ENCODE measurements at regions not wholly inside any gene's neighbourhood (a gene's known extent, or its start where the extent isn't known, plus 50 kb on each side); places are given as distances from the start of the nearest gene placed in this dataset.
"Not testable (repeated sequence)": the region's sequence is repeated elsewhere in the genome, so short reads cannot be mapped to it uniquely, and the experiment has no call there.

DNA sequence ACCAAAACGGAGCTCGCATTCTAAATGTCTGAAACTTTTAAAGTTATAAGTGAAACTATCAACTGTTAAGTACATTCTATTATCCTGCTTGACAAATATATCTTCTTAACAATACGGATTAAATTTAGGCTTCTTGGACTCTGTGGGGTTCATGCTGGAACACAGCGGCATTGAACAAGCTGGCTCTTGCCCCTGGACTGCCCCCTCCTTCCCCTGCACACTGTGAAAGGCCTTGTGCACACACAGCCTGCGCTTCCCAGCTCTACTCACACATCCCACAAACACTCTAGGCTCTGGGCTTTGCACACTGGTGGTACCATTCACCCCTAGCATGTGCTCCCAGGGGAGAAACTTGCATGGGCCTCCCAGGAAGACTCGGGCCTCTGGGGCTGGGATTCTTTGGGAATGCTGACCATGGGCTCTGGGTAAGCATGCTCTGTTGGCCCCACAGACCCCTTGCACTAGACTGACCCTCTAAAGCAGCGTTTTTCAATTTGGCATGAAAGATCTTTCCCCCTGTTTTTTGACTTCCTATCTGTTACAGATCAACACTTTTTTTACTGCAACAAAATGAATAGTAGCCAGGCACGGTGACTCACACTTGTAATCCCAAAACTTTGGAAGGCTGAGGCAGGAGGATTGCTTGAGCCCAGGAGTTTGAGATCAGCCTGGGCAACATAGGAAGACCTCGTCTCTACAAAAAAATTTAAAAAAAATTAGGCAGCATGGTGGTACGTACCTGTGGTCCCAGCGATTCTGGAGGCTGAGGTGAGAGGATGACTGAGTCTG lies 96.2 kb upstream of the CPM start:
- no peak for DNase-seq (ENCODE audit: low read depth in 2 of 2)

DNA sequence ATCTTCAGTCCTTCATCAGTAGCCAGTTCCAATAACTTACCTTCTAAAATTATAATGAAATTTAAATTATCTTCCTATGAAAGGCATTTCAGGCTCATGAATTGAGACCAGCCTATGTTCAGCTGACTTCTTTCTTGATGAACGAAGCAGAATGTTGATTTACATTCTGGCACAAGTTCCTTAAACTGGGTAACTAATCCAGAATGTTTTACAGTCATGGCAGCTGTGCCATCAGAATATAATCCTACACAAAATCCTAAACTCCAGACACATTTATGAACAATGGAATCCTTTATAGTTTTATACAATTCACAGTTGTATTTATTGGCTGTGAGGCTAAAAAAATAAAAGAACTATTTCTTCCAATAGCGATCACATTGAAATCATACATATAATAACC lies 97.3 kb upstream of the CPM start:
- DNase-seq (ENCODE audit: low read depth in 2 of 2): no peak

DNA sequence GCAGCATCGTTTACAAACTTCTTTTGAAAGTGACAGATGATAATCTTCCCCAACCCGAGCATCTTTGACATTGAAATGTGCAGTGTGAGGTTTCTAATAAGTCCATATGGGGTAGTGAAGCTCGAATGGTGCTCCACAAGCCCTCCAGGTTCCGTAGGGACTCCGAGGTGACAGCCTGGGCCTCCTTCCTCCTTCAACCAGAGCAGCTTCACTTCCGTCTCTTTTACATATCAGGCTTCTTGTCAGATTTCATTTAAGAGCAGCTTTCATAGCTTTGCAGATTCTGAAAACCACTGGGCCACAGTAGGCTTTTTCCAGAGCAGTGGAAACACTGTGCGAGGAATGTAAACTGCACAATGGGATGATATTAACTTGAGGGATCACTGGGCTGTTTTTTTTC lies 103.6 kb upstream of the CPM start:
- DNase-seq (ENCODE audit: low read depth in 2 of 2): no peak

DNA sequence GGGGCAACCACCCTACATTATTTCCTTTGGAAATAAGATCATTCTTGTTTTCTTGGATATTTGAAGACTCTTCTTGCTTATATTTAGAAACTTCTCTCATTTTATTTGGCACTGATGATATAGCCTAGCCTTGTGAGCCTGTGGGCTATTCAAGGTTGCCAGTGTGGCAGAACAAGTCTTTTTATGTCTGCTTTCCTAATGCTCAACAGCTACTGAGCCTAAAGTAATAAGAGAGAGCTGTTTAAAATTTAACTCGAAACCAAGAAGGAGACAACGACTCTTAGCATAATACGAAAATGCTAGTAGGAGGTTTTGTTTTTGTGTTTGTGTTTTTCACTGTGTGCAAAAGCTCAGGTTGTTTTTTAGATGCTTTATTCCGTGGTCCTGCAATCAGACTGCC lies 104.0 kb upstream of the CPM start:
- DNase-seq (ENCODE audit: low read depth in 2 of 2): no peak

DNA sequence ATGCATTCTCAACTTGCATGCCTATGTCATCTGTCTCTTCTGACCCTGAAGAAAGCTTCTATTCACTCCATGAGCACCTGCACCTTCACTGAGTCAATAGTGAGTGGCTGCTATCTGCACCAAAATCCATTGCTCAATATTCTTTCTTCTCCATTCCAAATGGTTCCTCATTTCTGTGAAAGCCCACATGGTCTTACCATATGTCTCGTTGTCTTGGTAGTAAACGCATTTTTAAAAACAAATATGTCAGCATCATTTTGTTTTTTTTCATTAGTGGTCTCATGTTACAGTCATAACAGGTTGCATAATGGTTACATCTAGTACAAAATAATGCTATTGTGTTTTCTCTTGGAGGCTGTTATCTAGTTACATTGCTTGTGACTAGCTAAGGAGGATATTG lies 106.9 kb upstream of the CPM start:
- DNase-seq (ENCODE audit: low read depth in 2 of 2): no peak

DNA sequence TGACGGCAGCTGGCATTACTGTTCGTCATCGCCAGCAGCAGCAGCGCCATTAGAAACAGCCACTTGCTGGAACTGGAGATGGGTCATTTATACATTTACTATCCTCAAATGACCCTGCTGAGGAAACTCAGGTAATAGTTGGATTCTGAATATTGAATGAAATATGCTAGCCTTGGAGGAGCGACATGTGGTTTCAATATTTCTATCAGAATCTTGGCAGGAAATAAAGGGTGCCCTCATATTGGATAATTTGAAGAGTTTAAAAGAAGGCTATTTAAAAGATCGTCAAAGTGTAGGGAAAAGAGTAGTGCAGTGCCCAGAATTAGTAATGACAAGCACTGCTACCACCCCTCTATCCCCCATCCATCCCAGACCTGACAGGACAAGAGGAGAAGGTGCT lies 109.6 kb upstream of the CPM start:
- no peak for DNase-seq (ENCODE audit: low read depth in 2 of 2)

DNA sequence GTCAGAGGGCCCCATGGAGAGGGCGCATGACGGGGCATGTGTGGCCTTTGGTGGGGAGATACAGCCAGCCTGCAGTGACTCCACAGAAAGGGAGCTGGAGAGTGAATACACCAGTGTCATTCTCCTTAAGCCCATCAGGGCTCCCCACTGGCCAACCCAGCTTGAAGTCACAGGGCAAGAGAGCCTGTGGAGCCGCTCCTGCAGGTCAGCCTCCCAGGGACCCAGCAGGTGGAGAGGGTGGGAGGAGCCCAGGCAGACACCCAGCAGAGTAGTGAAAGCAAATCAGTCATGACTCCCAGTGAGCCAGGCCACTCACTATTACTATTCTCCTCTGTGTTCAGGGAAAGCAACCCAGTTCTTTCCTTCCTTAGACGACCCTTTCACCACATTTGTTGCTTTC lies 110.0 kb upstream of the CPM start:
- DNase-seq (ENCODE audit: low read depth in 2 of 2): no peak

DNA sequence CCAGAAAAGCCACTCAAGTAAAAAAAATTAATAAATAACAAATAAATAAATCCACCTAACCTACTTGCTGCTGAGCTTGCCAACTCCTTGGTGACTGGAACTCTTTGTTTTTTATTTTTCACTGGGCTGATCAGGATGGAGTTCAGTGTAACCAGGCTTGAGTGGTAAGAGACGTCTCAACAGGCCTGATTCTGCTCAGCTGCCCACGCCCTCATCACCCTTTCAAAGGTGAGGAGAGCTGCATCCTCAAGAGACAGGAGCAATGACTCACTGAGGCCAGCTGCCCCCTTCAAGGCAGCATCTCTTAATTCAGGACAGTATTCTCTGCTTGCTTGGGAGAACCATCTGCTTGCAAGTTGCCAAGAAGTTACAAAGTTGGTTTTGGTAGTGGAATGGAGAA lies 111.9 kb upstream of the CPM start:
- DNase-seq (ENCODE audit: low read depth in 2 of 2): no peak

DNA sequence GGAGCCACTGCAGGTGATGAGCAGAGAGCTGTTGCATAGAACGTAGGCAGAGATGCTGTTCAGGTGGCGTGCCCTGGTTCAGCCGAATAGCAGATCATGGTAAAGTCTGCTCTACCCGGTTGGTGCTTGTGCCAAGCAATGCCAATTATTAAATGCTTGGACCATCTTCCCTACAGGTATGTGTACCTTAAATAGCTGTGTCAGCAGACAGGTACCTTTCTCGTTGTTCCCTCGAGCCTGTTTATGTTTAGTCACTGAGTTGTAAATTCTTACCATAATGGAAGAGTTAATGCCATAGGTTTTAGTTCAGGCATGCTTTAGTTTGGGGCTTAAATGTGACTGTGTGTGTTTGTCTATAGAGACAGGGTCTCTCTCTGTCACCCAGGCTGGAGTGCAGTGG lies 112.5 kb upstream of the CPM start:
- DNase-seq (ENCODE audit: low read depth in 2 of 2): no peak

DNA sequence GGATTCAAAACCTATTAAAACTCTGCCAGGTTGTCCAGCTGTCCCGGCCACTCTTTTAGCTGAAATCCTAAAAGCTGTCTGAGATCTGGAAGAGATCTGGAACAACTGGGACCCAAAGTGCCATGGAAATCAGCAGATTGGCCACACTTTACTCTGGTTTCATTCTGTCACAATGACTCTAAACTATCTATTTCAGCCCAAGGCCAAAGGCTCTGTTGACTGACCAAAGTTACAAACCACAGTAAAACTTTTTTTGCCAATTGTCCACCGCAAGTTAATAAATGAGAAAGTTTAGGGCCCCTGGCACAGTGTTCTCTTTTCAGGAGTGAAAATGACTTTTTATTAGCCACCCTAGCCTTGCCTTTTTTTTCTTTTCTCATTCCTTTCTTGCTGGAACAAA lies 113.4 kb upstream of the CPM start:
- no peak for DNase-seq (ENCODE audit: low read depth in 2 of 2)

DNA sequence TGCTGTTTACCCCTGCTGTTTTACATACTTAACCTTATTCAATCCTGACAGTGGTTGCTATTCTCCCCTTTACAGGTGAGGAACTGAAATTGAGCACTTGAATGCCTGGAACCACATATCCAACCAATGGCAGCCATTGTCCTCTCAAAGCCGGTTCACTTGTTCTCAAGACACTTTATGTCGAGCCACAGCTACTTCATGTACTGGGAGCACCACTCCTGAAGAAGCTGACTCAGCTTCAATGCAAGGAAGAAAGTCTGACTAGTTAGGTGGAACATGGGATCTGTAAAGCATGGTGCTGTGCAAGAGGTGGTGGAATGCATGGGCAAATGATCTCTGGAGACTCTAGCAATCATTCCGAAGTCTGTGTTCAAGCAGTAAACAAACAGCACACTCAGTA lies 113.9 kb upstream of the CPM start:
- DNase-seq (ENCODE audit: low read depth in 2 of 2): no peak

DNA sequence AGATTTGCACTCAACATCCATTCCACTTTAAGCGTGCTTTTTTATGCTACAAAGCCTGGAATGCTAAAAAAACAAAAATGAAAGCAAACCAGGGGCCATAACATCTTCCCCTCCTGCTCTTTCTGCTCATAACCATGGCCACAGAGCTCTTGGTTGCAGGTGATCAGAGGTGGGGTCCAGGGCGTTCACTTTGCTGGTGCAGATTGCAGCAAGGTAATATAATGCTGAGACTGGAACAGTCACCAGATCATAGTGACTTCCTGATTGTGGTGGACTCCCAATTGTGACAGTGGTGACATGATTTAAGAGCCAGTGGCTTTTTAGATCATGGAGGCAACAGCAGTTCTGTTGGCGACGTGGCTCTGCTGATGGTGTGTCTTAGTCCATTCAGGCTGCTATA lies 115.0 kb upstream of the CPM start:
- no peak for DNase-seq (ENCODE audit: low read depth in 2 of 2)

DNA sequence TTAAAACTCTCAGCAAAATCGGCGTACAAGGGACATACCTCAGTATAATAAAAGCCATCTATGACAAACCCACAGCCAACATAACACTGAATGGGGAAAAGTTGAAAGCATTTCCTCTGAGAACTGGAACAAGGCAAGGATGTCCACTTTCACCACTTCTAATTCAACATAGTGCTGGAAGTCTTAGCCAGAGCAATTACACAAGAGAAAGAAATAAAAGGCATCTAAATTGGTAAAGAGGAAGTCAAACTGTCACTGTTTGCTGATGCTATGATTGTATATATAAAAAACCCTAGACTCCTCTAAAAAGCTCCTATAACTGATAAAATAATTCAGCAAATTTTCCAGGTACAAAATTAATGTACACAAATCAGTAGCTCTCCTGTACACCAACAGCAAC lies 116.9 kb upstream of the CPM start:
- DNase-seq (ENCODE audit: low read depth in 2 of 2): not testable (repeated sequence)

DNA sequence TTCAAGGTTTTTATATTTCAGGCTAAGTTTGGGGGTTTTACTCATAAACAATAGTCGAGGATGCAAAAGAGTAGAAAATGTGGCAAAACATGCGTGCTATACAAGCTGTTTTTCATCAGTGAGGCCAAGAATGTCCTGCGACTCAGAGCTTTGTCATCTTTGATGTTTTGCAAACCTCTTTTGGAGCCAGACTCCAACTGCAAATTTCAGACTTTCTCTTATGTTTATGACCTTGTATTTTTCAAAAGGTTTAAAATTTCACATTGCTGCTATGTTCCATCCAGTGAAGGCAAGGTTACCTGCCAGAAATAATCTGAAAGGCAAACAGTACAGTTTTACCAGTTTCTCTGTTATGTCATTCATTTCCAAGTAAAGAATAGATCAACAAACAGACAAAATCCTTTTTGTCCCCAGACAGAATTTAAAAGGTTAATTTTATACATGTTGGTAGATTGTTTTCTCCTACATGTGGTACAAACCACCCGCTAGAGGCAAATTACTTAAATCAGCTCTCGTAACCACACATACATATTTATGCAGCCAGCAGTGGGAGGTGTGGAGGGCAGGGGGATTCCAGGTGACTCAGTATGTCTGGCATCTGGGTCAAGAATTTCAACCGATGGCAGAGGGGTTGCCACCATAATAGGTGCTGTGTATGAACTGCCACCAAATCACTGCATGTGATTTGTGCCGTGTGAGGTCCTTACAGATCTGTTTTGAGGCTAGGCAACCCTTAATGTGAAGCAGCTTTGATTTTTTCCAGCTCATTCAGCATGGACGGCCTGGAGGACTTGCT lies 119.8 kb upstream of the CPM start:
- peak in 1 of 2 donors; percentile 37 for DNase-seq (ENCODE audit: low read depth in 2 of 2)

DNA sequence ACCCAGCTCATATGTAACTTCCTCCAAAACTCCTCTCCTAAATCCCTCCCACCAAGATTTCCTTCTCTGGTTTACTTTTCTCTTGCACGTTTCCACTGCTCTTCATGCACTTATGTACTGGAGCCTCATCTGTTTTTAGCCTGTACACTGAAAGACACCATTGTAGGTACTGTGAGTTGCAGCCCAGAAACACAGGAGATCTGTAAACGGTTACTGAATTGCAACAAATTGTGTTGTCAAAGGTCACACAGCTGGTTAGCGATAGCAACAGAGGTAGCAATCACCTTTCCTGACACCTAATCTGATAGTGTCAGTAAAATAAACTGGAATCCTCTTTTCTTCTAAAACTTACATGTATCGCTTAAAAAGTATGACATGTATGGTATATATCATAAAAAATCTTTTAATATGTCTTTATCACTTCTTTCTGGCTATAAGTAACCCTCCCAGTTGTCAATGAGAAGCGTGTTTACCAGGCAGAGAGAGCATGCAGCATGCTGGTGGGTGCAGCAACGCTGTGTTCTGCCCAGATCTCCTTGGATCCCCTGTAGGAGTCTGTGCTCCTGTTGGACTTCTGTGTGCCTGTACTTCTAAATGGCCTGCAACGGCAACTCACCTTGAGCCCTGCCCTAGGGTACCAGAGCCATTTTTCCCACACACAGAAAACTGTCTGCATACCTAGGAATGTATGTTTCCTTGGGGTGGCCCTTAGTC lies 121.5 kb upstream of the CPM start:
- no peak for DNase-seq (ENCODE audit: low read depth in 2 of 2)

DNA sequence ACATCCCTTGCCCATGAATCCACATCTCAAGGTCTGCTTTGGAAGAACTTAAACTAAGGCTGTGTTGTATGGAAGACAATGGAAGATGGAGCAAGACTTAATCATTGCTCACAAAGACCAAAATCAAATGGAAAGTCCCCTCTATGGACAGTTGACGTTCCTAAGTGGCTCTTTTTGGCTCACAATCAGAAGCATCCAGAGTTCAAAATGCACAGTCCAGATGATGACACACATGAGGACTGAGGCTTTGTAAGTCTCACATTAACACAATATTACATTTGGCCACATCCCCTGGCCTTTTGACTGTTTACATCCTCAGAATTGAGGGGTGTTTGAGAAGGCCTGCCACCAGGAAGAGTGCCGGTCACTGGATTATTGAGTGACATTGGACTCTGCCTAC lies 122.3 kb upstream of the CPM start:
- no peak for DNase-seq (ENCODE audit: low read depth in 2 of 2)

DNA sequence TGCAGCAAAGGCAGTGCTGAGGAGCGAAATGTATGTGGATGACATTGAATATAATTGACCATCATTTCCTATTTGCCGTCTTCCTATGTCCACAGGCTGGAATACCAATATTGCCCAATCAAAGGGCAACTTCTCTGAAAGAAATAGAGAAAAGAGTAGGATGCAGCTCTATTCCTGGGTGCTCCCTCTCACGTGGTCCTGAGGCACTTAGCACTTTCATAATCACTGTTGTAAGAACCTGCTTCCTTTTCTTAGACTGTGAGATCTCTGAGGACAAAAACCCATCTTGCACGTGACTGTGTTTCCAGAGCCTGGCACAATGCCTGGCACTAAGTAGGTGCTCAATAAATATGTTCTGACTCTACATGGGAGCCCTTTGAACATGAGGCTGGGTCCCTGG lies 122.7 kb upstream of the CPM start:
- no peak for DNase-seq (ENCODE audit: low read depth in 2 of 2)

DNA sequence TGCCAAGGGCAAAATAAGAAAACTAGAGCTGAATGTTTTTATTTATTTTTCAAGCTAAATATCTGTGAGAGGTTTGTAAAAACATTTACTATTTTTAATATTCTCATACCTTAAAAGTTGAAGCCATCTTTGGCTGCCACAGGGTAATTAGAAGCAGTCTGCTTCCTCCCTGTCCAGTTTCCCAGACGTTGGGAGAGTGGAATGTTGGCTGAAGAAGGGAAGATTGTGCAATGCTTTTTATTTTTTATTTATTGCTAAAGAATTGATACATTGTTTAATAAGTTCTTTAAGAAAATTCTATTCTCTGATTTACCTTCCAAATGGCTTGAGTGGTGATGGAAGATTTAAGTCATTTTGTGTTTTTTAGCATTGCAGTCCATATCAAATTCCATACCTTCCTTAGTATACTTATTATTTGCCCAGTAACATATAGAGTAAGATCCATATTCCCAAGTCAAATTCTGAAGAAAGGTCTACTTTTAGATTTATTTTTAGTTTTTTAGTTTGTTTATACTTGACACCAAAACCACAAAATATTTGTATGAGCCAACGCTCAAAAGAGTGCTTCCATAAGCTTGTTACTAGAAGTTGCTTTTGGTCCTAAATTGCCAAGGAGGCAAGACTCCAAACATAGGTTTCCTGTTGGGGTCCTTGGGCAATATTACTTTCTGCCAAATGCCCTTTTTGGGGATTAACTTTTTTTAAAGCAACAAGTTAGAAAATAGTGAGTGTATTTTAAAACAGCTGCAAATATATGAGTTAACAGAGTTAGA lies 124.0 kb upstream of the CPM start:
- DNase-seq (ENCODE audit: low read depth in 2 of 2): no peak

DNA sequence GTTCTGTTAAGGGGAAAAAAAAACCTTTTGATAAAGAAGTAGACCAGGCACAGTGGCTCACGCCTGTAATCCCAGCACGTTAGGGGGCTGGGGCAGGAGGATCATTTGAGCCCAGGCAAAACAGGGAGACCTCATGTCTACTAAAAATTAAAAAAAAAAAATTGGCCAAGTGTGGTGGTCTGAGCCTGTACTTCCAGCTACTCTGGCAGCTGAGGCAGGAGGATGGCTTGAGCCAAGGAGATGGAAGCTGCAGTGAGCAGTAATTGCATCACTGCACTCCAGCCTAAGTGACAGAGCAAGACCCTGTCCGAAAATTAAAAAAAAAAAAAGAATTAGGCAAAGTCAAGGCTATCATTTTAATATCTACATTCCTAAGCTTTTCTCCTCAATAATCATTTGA lies 124.8 kb upstream of the CPM start:
- no peak for DNase-seq (ENCODE audit: low read depth in 2 of 2)

DNA sequence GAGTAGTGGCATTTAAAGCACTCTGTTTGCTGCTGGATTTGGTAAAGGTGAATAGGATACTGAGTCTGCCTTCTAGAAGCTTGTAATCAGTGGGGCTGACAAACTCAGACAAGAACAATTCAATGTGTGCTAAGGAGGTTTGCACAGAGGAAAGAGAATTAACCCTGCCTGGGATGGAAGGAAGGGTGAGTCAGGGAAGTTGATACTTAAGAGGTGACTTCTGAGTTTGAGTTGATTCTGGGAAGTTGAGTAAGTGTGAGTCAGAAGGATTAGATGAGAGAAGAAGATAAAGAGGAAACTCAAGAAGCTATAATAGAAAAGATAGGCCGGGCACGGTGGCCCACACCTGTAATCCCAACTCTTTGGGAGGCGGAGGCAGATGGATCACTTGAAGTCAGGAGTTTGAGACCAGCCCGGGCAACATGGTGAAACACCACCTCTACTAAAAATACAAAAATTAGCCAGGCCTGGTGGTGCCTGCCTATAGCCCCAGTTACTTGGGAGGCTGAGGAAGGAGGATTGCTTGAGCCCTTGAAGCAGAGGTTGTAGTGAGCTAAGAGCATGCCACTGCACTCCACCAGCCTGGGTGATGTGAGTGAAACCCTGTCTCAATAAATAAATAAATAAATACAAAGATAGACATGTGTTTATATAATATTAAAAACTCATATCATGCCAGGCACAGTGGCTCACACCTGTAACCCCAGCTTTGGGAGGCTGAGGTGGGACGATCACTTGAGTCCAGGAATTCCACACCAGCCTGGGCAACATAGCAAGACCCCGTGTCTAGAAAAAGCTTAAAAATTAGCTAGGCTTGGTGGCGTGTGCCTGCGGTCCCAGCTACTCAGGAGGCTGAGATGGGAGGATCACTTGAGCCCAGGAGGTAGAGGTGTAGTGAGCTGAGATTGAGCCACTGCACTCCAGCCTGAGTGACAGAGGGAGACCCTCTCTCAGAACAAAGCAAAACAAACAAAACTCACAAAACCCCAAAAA lies 126.8 kb upstream of the CPM start:
- DNase-seq (ENCODE audit: low read depth in 2 of 2): no peak

DNA sequence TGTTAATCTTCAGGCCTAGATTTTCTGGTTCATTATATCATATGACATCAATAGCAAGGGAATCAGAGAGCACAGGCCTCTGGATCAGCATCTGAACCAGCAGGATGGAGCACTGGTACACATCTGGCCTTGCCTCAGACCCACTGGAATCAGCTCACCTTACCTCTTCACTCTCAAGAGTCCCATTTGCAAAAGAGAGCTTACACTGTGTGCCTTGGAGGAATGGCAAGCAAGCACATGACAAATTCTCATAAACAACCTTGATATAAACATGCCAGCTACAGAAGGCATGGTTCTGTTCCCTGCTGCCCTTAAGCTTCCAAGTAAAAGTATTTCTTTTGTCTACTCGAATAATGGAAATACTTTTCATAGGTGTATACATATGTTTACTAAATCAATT lies 128.6 kb upstream of the CPM start:
- DNase-seq (ENCODE audit: low read depth in 2 of 2): no peak
